ENCODE measurements at regions not wholly inside any gene's neighbourhood (a gene's known extent, or its start where the extent isn't known, plus 50 kb on each side); places are given as distances from the start of the nearest gene placed in this dataset.

DNA sequence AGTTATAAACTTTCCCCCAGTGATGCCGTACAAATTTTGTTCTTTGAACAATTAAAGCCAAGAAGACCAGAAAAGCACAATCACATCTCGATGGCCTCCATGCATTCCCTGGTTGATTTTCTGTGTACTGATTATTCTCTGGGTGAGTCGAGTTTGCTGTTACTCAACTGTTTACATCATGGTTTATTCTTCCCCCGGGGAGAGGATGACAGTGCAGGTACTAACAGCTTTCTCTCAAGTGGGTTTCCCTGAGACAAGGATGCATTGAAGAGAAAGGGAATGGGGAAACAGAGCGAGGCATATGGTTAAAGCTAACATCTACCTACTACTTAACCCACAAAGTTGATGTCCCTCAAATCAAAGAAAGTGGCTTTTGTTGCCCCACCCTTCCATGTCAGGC, 410.8 kb upstream of the FANCL start:
- TF ChIP-seq CTCF (IDR thresholded peaks at IDR 0.05; ENCODE audit: insufficient read depth, missing control alignments): no peak
- FAIRE-seq (no peak), DNase-seq (ENCODE audit: insufficient read length, low spot score) (no peak)

DNA sequence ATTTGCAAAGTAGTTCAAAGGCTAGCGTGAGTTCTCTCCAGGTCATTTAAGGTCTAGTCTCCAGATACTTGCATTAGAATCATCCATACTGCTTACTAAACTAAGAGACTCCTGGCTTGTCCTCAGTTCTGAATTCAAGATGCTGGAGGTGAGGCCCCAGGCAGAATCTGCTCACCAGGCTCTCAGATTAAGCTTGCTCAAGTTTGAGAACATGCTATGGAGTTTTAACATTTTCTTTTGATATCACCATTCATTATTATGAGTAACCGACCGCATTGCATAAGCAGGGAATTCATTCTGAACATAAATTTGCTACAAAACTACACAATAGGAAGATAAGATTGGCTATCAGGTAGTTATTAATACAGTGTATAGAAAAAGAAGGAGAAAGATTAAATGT, 409.7 kb upstream of the FANCL start:
- no peak for DNase-seq (ENCODE audit: insufficient read length, low spot score)
- FAIRE-seq: no peak
- no peak for TF ChIP-seq CTCF (IDR thresholded peaks at IDR 0.05; ENCODE audit: insufficient read depth, missing control alignments)

GRCh38 chr2:58649756-58650155, 408.6 kb upstream of the FANCL start:
- no peak for DNase-seq (ENCODE audit: insufficient read length, low spot score)
- no peak for TF ChIP-seq CTCF (IDR thresholded peaks at IDR 0.05; ENCODE audit: insufficient read depth, missing control alignments)
- FAIRE-seq: no peak

DNA sequence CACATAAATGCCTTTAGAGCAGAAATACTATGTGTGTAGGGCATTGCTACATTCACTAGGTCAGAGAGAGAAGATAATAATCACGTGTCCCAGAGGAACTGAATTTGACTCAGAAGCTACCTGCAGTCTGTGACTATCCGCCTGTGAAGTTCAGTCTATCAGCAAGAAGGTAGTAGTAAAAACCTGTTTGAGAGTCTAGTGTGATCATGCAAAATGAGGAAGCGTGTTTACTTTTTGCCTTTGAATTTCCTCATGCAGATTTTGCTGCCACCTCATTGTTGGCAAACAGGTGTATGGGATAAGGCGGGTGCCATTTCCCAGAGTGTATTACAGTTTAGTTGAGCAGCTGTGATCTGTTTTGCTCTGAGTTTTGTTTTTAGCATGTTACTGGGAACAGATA, 403.9 kb upstream of the FANCL start:
- DNase-seq (ENCODE audit: insufficient read length, low spot score) (no peak), FAIRE-seq (no peak)
- TF ChIP-seq CTCF (IDR thresholded peaks at IDR 0.05; ENCODE audit: insufficient read depth, missing control alignments): no peak

- TF ChIP-seq CTCF (IDR thresholded peaks at IDR 0.05; ENCODE audit: insufficient read depth, missing control alignments): no peak
- no peak for DNase-seq (ENCODE audit: insufficient read length, low spot score)
- peak; percentile 41 for FAIRE-seq
Measured at GRCh38 chr2:58644451-58644850, 403.3 kb upstream of the FANCL start.

DNA sequence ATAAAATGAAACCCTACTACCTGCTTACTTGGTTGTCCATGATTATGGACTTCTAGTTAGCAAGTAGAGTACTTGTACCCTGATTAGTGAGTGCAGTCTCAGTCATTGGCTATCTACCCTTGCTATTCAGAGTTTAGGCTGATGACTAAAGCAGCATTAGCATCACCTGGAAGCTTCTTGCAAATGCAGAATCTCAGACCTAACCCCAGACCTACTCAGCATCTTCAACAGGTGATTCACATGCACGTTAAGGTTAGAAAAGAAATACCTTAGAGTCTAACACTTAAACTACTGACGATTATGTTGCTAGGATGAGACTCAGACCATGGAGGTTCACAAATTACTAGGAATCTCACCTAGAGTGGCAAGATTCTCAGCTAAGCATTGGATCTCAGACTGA, 399.9 kb upstream of the FANCL start:
- TF ChIP-seq CTCF (IDR thresholded peaks at IDR 0.05; ENCODE audit: insufficient read depth, missing control alignments): no peak
- FAIRE-seq: no peak
- no peak for DNase-seq (ENCODE audit: insufficient read length, low spot score)

DNA sequence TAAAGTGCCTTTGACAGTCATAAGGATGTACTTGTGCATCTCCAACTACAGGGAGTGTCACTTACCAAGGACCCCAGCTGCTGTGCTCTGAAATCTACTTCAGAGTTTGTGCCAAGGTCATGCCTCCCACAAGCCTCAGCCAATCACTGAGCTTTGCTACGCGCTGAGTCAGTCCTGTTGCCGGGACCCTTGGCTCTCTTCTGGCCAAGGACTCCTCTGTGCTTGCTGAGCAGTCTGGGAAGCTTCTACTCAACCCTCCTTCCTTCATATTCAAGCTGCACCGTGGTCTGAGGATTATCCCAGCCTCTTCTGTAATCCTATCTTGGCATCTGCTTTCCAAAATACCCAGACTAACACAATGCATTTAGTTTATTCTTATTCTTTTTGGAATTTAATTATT, 398.9 kb upstream of the FANCL start:
- TF ChIP-seq CTCF (IDR thresholded peaks at IDR 0.05; ENCODE audit: insufficient read depth, missing control alignments): no peak
- DNase-seq (ENCODE audit: insufficient read length, low spot score): no peak
- FAIRE-seq: peak; percentile 38
